K562 (cell line): ENCODE measurements at regions not wholly inside any gene's neighbourhood (a gene's known extent, or its start where the extent isn't known, plus 50 kb on each side); places are given as distances from the start of the nearest gene placed in this dataset.

Experiments used
- ATAC-seq: fragments of 200-7000 bp; cut with Tn5 transposase; 3 replicates; pipeline ENCODE4 v1.9.1; 2020; ENCODE audit warnings: moderate library complexity
- BruUV-seq: library from RNA; stranded (reverse); fragments of 400-500 nt; replicated peaks from 2 replicates; lab custom pipeline; 2021; lab: Mats Ljungman, UMichigan
- CTCF ChIA-PET: fragments of 300-600 bp; formaldehyde crosslinking; extraction: SDS; loops from one replicate; lab custom pipeline; 2021; ENCODE audit warnings: low intra/inter-chr PET ratio; lab: Yijun Ruan, JAX
- POLR2A ChIA-PET: fragments of 300-600, 350-650 bp; sonication (Branson Sonifier 250); formaldehyde crosslinking; extraction: SDS; loops from one replicate; lab custom pipeline; 2021; ENCODE audit warnings: antibody characterized with exemption, inconsistent platforms; lab: Yijun Ruan, JAX
- DNase-seq, 4 experiments: peaks; one replicate each; pipeline versions ENCODE4 v3.0.0 to v3.0.0-alpha.2; 2011 to 2018; ENCODE audit warnings: low spot score in 3 of 4, mixed read lengths in 3 of 4; ENCODE audit errors: extremely low read depth in 1 of 4
- FAIRE-seq: peaks from 2 replicates; lab custom pipeline; 2011; peaks lifted over from hg19 to GRCh38; lab: Jason Lieb, UNC
- H2AFZ ChIP-seq: 2 replicates; pipeline ENCODE4 v1.6.0; 2011; ENCODE audit warnings: low read depth, low read length, control low read depth, inconsistent platforms
- H3K27ac ChIP-seq: fragments of 200-600 bp; 3 replicates; pipeline ENCODE4 v1.8.0; 2011; ENCODE audit warnings: low read depth, mild to moderate bottlenecking, control low read depth, inconsistent platforms, low read length, moderate library complexity, mixed read lengths; ENCODE audit errors: extremely low read depth
- H3K27me3 ChIP-seq, 2 experiments: fragments of 300-600 bp in 1 of 2; 2 replicates in 1 of 2; 3 replicates in 1 of 2; pipeline versions ENCODE4 v1.6.0 to v1.8.0; 2011; ENCODE audit warnings: inconsistent platforms in 2 of 2, low read length in 2 of 2, mild to moderate bottlenecking in 1 of 2, mixed read lengths in 1 of 2, moderate library complexity in 1 of 2; ENCODE audit not compliant: control insufficient read depth in 2 of 2, insufficient read depth in 2 of 2
- H3K36me3 ChIP-seq: fragments of 300-600 bp; 3 replicates; pipeline ENCODE4 v1.8.0; 2011; ENCODE audit warnings: mild to moderate bottlenecking, low read length, inconsistent platforms; ENCODE audit not compliant: control insufficient read depth, insufficient read depth
- H3K4me1 ChIP-seq, 2 experiments: fragments of 200-600 bp in 1 of 2; replicated peaks in 1 of 2; 2 replicates in 1 of 2; 3 replicates in 1 of 2; pipeline versions ENCODE4 v1.5.1 to v1.8.0; 2011; ENCODE audit warnings: inconsistent platforms in 2 of 2, low read length in 2 of 2, mild to moderate bottlenecking in 1 of 2, mixed read lengths in 1 of 2, moderate library complexity in 1 of 2; ENCODE audit not compliant: control insufficient read depth in 2 of 2, insufficient read depth in 2 of 2
- H3K4me2 ChIP-seq: 2 replicates; pipeline ENCODE4 v1.6.1; 2011; ENCODE audit warnings: low read length, control low read depth, inconsistent platforms, mixed read lengths; ENCODE audit not compliant: insufficient read depth
- H3K4me3 ChIP-seq: fragments of 200-600 bp; sonication (generic), shearing (Covaris generic); 2 replicates; pipeline ENCODE4 v1.5.1; 2016; ENCODE audit warnings: control low read depth, inconsistent platforms
- H3K79me2 ChIP-seq: fragments of 200-600 bp; 3 replicates; pipeline ENCODE4 v1.8.0; 2011; ENCODE audit warnings: low read length, inconsistent platforms; ENCODE audit not compliant: control insufficient read depth, insufficient read depth
- H3K9ac ChIP-seq, 2 experiments: 2 replicates each; pipeline versions ENCODE4 v1.6.0 to v1.6.1; 2011; ENCODE audit warnings: low read depth in 2 of 2, low read length in 2 of 2, control low read depth in 1 of 2, inconsistent platforms in 1 of 2, mild to moderate bottlenecking in 1 of 2, mixed read lengths in 1 of 2; ENCODE audit not compliant: insufficient read depth in 1 of 2
- H3K9me1 ChIP-seq: one replicate; pipeline ENCODE4 v1.6.0; 2011; ENCODE audit warnings: inconsistent platforms, mild to moderate bottlenecking, low read length, moderate library complexity; ENCODE audit not compliant: control insufficient read depth, insufficient read depth
- H3K9me3 ChIP-seq: replicated peaks from 2 replicates; pipeline ENCODE4 v1.5.1; 2011; ENCODE audit warnings: low read depth, low read length, inconsistent platforms; ENCODE audit not compliant: control insufficient read depth, insufficient read depth
- H4K20me1 ChIP-seq: replicated peaks from 2 replicates; pipeline ENCODE4 v1.6.1; 2011; ENCODE audit warnings: low read length, inconsistent platforms, mixed read lengths; ENCODE audit not compliant: control insufficient read depth, insufficient read depth
- ATF6 ChIP-seq: sonication (generic); formaldehyde crosslinking; IDR thresholded peaks from 2 replicates; pipeline ENCODE4 v1.4.0; 2020; ENCODE audit warnings: mild to moderate bottlenecking, missing genetic modification reagents
- BRD9 ChIP-seq: fragments of 450-650 bp; IDR thresholded peaks from 2 replicates; pipeline ENCODE4 v1.6.1; 2018; ENCODE audit warnings: low read depth; ENCODE audit not compliant: partially characterized antibody
- CGGBP1 ChIP-seq: fragments of 250-450 bp; sonication (Bioruptor Pico); IDR thresholded peaks from 2 replicates; pipeline ENCODE4 v1.9.0; 2021; ENCODE audit warnings: mild to moderate bottlenecking
- EP400 ChIP-seq: fragments of 450-650 bp; IDR thresholded peaks from 2 replicates; pipeline ENCODE4 v1.6.1; 2017; ENCODE audit warnings: antibody characterized with exemption, mild to moderate bottlenecking, moderate library complexity
- FOXJ3 ChIP-seq: sonication (generic); formaldehyde crosslinking; IDR thresholded peaks from 2 replicates; pipeline ENCODE4 v1.4.0; 2020; ENCODE audit warnings: mild to moderate bottlenecking, missing genetic modification reagents
- HMG20A ChIP-seq: fragments of 450-650 bp; formaldehyde crosslinking; conservative IDR thresholded peaks from 2 replicates; pipeline ENCODE4 v1.4.0; 2020; ENCODE audit warnings: mild to moderate bottlenecking, mixed read lengths
- HNRNPLL ChIP-seq: fragments of 200-400 bp; formaldehyde crosslinking; IDR thresholded peaks from 2 replicates; pipeline ENCODE4 v1.6.1; 2017; ENCODE audit warnings: low read length, low read depth, mild to moderate bottlenecking; ENCODE audit not compliant: poor library complexity, severe bottlenecking
- JUN ChIP-seq, 2 experiments: sonication (generic) in 1 of 2; formaldehyde crosslinking in 1 of 2; IDR thresholded peaks; 2 replicates each; pipeline versions ENCODE4 v1.6.1 to v1.8.0; 2012 to 2022; ENCODE audit warnings: borderline replicate concordance in 2 of 2, mild to moderate bottlenecking in 2 of 2, improper control_type of control experiment in 1 of 2, low read depth in 1 of 2, low read length in 1 of 2, missing genetic modification reagents in 1 of 2
- KLF1 ChIP-seq: fragments of 450-650 bp; IDR thresholded peaks from 2 replicates; pipeline ENCODE4 v1.6.1; 2016; ENCODE audit warnings: missing genetic modification characterization, missing compliant biosample characterization
- LCOR ChIP-seq: sonication (generic); formaldehyde crosslinking; IDR thresholded peaks from 2 replicates; pipeline ENCODE4 v1.8.0; 2022; ENCODE audit warnings: mild to moderate bottlenecking, missing genetic modification reagents
- NCOA2 ChIP-seq, 2 experiments: fragments of 450-650 bp; IDR thresholded peaks; 2 replicates each; pipeline ENCODE4 v1.6.1; 2018; ENCODE audit warnings: mild to moderate bottlenecking in 2 of 2, moderate library complexity in 1 of 2; ENCODE audit not compliant: partially characterized antibody in 2 of 2
- SMAD1 ChIP-seq: fragments of 150-350 bp; IDR thresholded peaks from 2 replicates; pipeline ENCODE4 v1.6.1; 2014; ENCODE audit warnings: low read length, low read depth; ENCODE audit not compliant: partially characterized antibody
- SMARCC2 ChIP-seq: fragments of 450-650 bp; IDR thresholded peaks from 2 replicates; pipeline ENCODE4 v1.6.1; 2017; ENCODE audit warnings: antibody characterized with exemption, moderate library complexity, mild to moderate bottlenecking, low read depth
- SNIP1 ChIP-seq: fragments of 450-650 bp; IDR thresholded peaks from 2 replicates; pipeline ENCODE4 v1.7.1; 2017; ENCODE audit warnings: low read depth, mild to moderate bottlenecking
- XRCC4 ChIP-seq: IDR thresholded peaks from one replicate; pipeline ENCODE4 v1.6.1; 2011; ENCODE audit not compliant: insufficient read depth, insufficient read length; ENCODE audit errors: extremely low read depth
- YY1 ChIP-seq, 3 experiments: IDR thresholded peaks; 2 replicates each; pipeline ENCODE4 v1.6.1; 2011; ENCODE audit warnings: low read length in 2 of 3, mild to moderate bottlenecking in 2 of 3, moderate library complexity in 2 of 3, borderline replicate concordance in 1 of 3, control low read depth in 1 of 3, low read depth in 1 of 3; ENCODE audit not compliant: insufficient read depth in 3 of 3, insufficient replicate concordance in 2 of 3, control insufficient read depth in 1 of 3, insufficient read length in 1 of 3; ENCODE audit errors: extremely low read depth in 1 of 3
- ZKSCAN3 ChIP-seq: fragments of 250-450 bp; sonication (Bioruptor Pico); IDR thresholded peaks from 2 replicates; pipeline ENCODE4 v1.4.0; 2020
- ZNF140 ChIP-seq: fragments of 250-450 bp; sonication (Bioruptor Pico); IDR thresholded peaks from 2 replicates; pipeline ENCODE4 v1.8.0; 2021; ENCODE audit warnings: moderate library complexity, mild to moderate bottlenecking, inconsistent platforms
- ZNF445 ChIP-seq: fragments of 250-450 bp; sonication (Bioruptor Pico); IDR thresholded peaks from 2 replicates; pipeline ENCODE4 v1.4.0; 2020; ENCODE audit warnings: low read depth, mild to moderate bottlenecking, moderate library complexity
- ZNF695 ChIP-seq: fragments of 450-650 bp; formaldehyde crosslinking; IDR thresholded peaks from 2 replicates; pipeline ENCODE4 v1.4.0; 2020; ENCODE audit warnings: mild to moderate bottlenecking, moderate library complexity
- WGBS: fragments of 100-300 bp; shearing (Covaris generic); methylation state at CpG from one replicate; pipeline ENCODE4 v1.1.6; 2016; ENCODE audit warnings: low coverage, mixed read lengths; ENCODE audit not compliant: insufficient coverage; ENCODE audit errors: missing lambda C conversion rate; 5-methylcytosine and 5-hydroxymethylcytosine counted together
- in situ Hi-C: fragments of 300-500 bp; cut with MboI; formaldehyde crosslinking; loops from 4 replicates; pipeline ENCODE4 v1.15.0; 2018; ENCODE audit warnings: inconsistent platforms, mixed read lengths
- intact Hi-C: fragments of 100-400 bp; cut with micrococcal nuclease; formaldehyde crosslinking; loops from 2 replicates; pipeline ENCODE4 v1.14.2; 2022

- no TSS peak for BruUV-seq
- Histone ChIP-seq H3K27me3 (no peaks in the 10 kb centered on the region), H3K79me2 (no peaks in the 10 kb centered on the region), H3K4me1 (no peaks in the 10 kb centered on the region), H3K36me3 (no peaks in the 10 kb centered on the region)
- TF ChIP-seq HNRNPLL, result no peak
- no peak for TF ChIP-seq ZNF695 (CRISPR knock-in tag)
- TF ChIP-seq EP400, result no peak
- TF ChIP-seq HMG20A (CRISPR knock-in tag), result no peak
- TF ChIP-seq BRD9, result no peak
- no peak for TF ChIP-seq SMAD1
- TF ChIP-seq LCOR (CRISPR knock-in tag), result no peak
- TF ChIP-seq JUN (IDR thresholded peaks at IDR 0.05; ENCODE audit: borderline replicate concordance, low read depth, low read length), result no peak
- TF ChIP-seq JUN (CRISPR knock-in tag; IDR thresholded peaks at IDR 0.05; ENCODE audit: borderline replicate concordance), result no peak
- TF ChIP-seq XRCC4, result no peak
- TF ChIP-seq SMARCC2, result no peak
- TF ChIP-seq CGGBP1, result no peak
- no peak for TF ChIP-seq ZNF140 (CRISPR knock-in tag)
- no peak for TF ChIP-seq NCOA2 (IDR thresholded peaks at IDR 0.05; ENCODE audit: partially characterized antibody in 2 of 2)
- TF ChIP-seq ATF6 (CRISPR knock-in tag), result no peak
- no peak for TF ChIP-seq ZNF445 (CRISPR knock-in tag)
- no peak for TF ChIP-seq FOXJ3 (CRISPR knock-in tag)
- TF ChIP-seq ZKSCAN3 (CRISPR knock-in tag), result no peak
- TF ChIP-seq SNIP1, result no peak
- TF ChIP-seq YY1 (IDR thresholded peaks at IDR 0.05; ENCODE audit: borderline replicate concordance in 1 of 3, control insufficient read depth in 1 of 3, extremely low read depth in 1 of 3, insufficient read depth in 3 of 3, insufficient read length in 1 of 3, insufficient replicate concordance in 2 of 3, low read depth in 1 of 3, low read length in 2 of 3), result no peak
- no peak for TF ChIP-seq KLF1 (tag)
- TF ChIP-seq, all 486 proteins: peak for 0
- ChIA-PET POLR2A (no interaction called here), CTCF (no interaction called here)
- ATAC-seq (no peak), DNase-seq (no peak), FAIRE-seq (no peak)
- Histone ChIP-seq H3K27ac (no peak overlapping the region), H3K9me3 (peaks cover 1% of the 10 kb centered on the region; the same call in 1 of the 2 replicates), H3K9me1 (no peaks in the 10 kb centered on the region), H2AFZ (no peak overlapping the region), H3K4me2 (no peak overlapping the region), H3K4me3 (no peak overlapping the region), H3K9ac (no peak overlapping the region), H4K20me1 (no peaks in the 10 kb centered on the region)
- intact Hi-C loops, result no loop called here
- WGBS, result 0% methylated on average over 4 of the region's 4 CpGs
- in situ Hi-C loops, result no loop called here
These were observed 78.5 kb upstream of the RBMS3 start for GRCh38 chr3:29202378-29202777.
